Mammary epithelial cell (primary cell): ENCODE measurements at regions not wholly inside any gene's neighbourhood (a gene's known extent, or its start where the extent isn't known, plus 50 kb on each side); places are given as distances from the start of the nearest gene placed in this dataset.

Experiments
- CTCF ChIP-seq, 2 donors: IDR thresholded peaks in 1 of 2; conservative IDR thresholded peaks in 1 of 2; 2 replicates each; pipeline ENCODE4 v1.5.1; 2011 to 2012; ENCODE audit warnings: inconsistent platforms in 2 of 2, low read length in 2 of 2, mild to moderate bottlenecking in 2 of 2, control low read depth in 1 of 2, low read depth in 1 of 2; ENCODE audit not compliant: insufficient read depth in 1 of 2; ENCODE audit errors: extremely low read depth in 1 of 2
- EZH2 ChIP-seq: IDR thresholded peaks from 2 replicates; pipeline ENCODE4 v1.6.1; 2012; ENCODE audit warnings: low read length, inconsistent platforms, borderline replicate concordance

- TF ChIP-seq CTCF (conservative IDR thresholded peaks at IDR 0.05 in 1 of 2, IDR thresholded peaks at IDR 0.05 in 1 of 2; ENCODE audit: extremely low read depth in 1 of 2, insufficient read depth in 1 of 2, low read depth in 1 of 2, low read length in 2 of 2), result no peak
- TF ChIP-seq EZH2, result no peak
These were observed 494.5 kb downstream of the BCOR start for GRCh38 chrX:39603230-39603629.
